H9 (cell line): ENCODE measurements at regions not wholly inside any gene's neighbourhood (a gene's known extent, or its start where the extent isn't known, plus 50 kb on each side); places are given as distances from the start of the nearest gene placed in this dataset.

Experiments
- DNase-seq: peaks from one replicate; pipeline ENCODE4 v3.0.0-alpha.2; 2017
- H2AFZ ChIP-seq: one replicate; pipeline ENCODE4 v1.6.1; 2013; ENCODE audit warnings: mild to moderate bottlenecking, low read length, control low read depth, moderate library complexity
- H2AK5ac ChIP-seq: 2 replicates; pipeline ENCODE4 v1.6.1; 2013; ENCODE audit warnings: low read length, control low read depth, mixed read lengths; ENCODE audit not compliant: insufficient read length
- H2BK120ac ChIP-seq: one replicate; pipeline ENCODE4 v1.6.1; 2013; ENCODE audit warnings: low read depth, mild to moderate bottlenecking, low read length, control low read depth, inconsistent platforms; ENCODE audit not compliant: poor library complexity, severe bottlenecking
- H2BK12ac ChIP-seq: 2 replicates; pipeline ENCODE4 v1.6.1; 2013; ENCODE audit warnings: low read length, control low read depth, mixed read lengths, low read depth; ENCODE audit not compliant: insufficient read length
- H2BK15ac ChIP-seq: 2 replicates; pipeline ENCODE4 v1.6.1; 2013; ENCODE audit warnings: low read depth, low read length, control low read depth
- H2BK20ac ChIP-seq: one replicate; pipeline ENCODE4 v1.6.1; 2013; ENCODE audit warnings: low read depth, mild to moderate bottlenecking, low read length, control low read depth, inconsistent platforms; ENCODE audit not compliant: poor library complexity, severe bottlenecking
- H2BK5ac ChIP-seq: 2 replicates; pipeline ENCODE4 v1.6.1; 2013; ENCODE audit warnings: low read length, control low read depth, mixed read lengths; ENCODE audit not compliant: insufficient read length
- H3K14ac ChIP-seq: 2 replicates; pipeline ENCODE4 v1.6.1; 2013; ENCODE audit warnings: low read length, control low read depth; ENCODE audit not compliant: insufficient read depth
- H3K18ac ChIP-seq: 2 replicates; pipeline ENCODE4 v1.6.1; 2013; ENCODE audit warnings: low read depth, mild to moderate bottlenecking, mixed read lengths, low read length, control low read depth; ENCODE audit not compliant: insufficient read length
- H3K23ac ChIP-seq: 2 replicates; pipeline ENCODE4 v1.6.1; 2013; ENCODE audit warnings: low read length, control low read depth, mixed read lengths, low read depth; ENCODE audit not compliant: insufficient read length
- H3K23me2 ChIP-seq: 2 replicates; pipeline ENCODE4 v1.6.1; 2013; ENCODE audit warnings: low read depth, mild to moderate bottlenecking, mixed read lengths, low read length, control low read depth; ENCODE audit not compliant: insufficient read length, poor library complexity, severe bottlenecking
- H3K27ac ChIP-seq: 2 replicates; pipeline ENCODE4 v1.5.1; 2013; ENCODE audit warnings: low read length, control low read depth, mixed read lengths, low read depth; ENCODE audit not compliant: insufficient read length
- H3K27me3 ChIP-seq: 2 replicates; pipeline ENCODE4 v1.6.1; 2013; ENCODE audit warnings: low read length, control low read depth, inconsistent platforms; ENCODE audit not compliant: insufficient read depth
- H3K4ac ChIP-seq: 2 replicates; pipeline ENCODE4 v1.6.1; 2013; ENCODE audit warnings: low read depth, mild to moderate bottlenecking, control low read depth, inconsistent platforms, low read length, moderate library complexity
- H3K4me1 ChIP-seq: 2 replicates; pipeline ENCODE4 v1.6.1; 2013; ENCODE audit warnings: low read length, control low read depth, inconsistent platforms; ENCODE audit not compliant: insufficient read depth
- H3K4me2 ChIP-seq: 2 replicates; pipeline ENCODE4 v1.6.1; 2013; ENCODE audit warnings: low read length, control low read depth, mixed read lengths; ENCODE audit not compliant: insufficient read length, insufficient read depth
- H3K56ac ChIP-seq: 2 replicates; pipeline ENCODE4 v1.6.1; 2013; ENCODE audit warnings: low read depth, mild to moderate bottlenecking, mixed read lengths, low read length, control low read depth; ENCODE audit not compliant: insufficient read length
- H3K79me1 ChIP-seq: 2 replicates; pipeline ENCODE4 v1.6.1; 2013; ENCODE audit warnings: low read depth, mild to moderate bottlenecking, moderate library complexity, low read length, control low read depth, inconsistent platforms; ENCODE audit not compliant: insufficient read depth, poor library complexity, severe bottlenecking
- H3K79me2 ChIP-seq: 2 replicates; pipeline ENCODE4 v1.6.1; 2013; ENCODE audit warnings: low read length, control low read depth, inconsistent platforms; ENCODE audit not compliant: insufficient read depth
- H3K9ac ChIP-seq: 2 replicates; pipeline ENCODE4 v1.6.1; 2013; ENCODE audit warnings: low read length, control low read depth, mixed read lengths; ENCODE audit not compliant: insufficient read length; ENCODE audit errors: extremely low read depth
- H3K9me3 ChIP-seq: one replicate; pipeline ENCODE4 v1.6.1; 2013; ENCODE audit warnings: low read depth, low read length, inconsistent platforms; ENCODE audit not compliant: control insufficient read depth
- H3T11ph ChIP-seq: one replicate; pipeline ENCODE4 v1.6.1; 2013; ENCODE audit warnings: mild to moderate bottlenecking, low read length, control low read depth, inconsistent platforms
- H4K20me1 ChIP-seq: one replicate; pipeline ENCODE4 v1.6.1; 2013; ENCODE audit not compliant: control insufficient read depth, insufficient read length, insufficient read depth
- H4K5ac ChIP-seq: 2 replicates; pipeline ENCODE4 v1.6.1; 2013; ENCODE audit warnings: low read depth, mild to moderate bottlenecking, mixed read lengths, low read length, control low read depth; ENCODE audit not compliant: insufficient read length
- H4K8ac ChIP-seq: replicated peaks from 2 replicates; pipeline ENCODE4 v1.6.1; 2013; ENCODE audit warnings: low read length, control low read depth, mixed read lengths, low read depth; ENCODE audit not compliant: insufficient read length
- H4K91ac ChIP-seq: 2 replicates; pipeline ENCODE4 v1.6.1; 2013; ENCODE audit warnings: low read depth, mild to moderate bottlenecking, moderate library complexity, mixed read lengths, low read length, control low read depth; ENCODE audit not compliant: insufficient read length
- H3K27ac Mint-ChIP-seq, 3 experiments: 2 replicates in 2 of 3; 3 replicates in 1 of 3; pipeline ENCODE4 v1.8.0; 2020 to 2021; ENCODE audit warnings: mixed read lengths in 3 of 3, mild to moderate bottlenecking in 1 of 3, moderate library complexity in 1 of 3
- H3K27me3 Mint-ChIP-seq: 2 replicates; pipeline ENCODE4 v1.8.0; 2021; ENCODE audit warnings: low read depth, mild to moderate bottlenecking, moderate library complexity, mixed read lengths
- H3K36me3 Mint-ChIP-seq, 3 experiments: 2 replicates in 2 of 3; 3 replicates in 1 of 3; pipeline ENCODE4 v1.8.0; 2020 to 2021; ENCODE audit warnings: low read depth in 3 of 3, mixed read lengths in 3 of 3; ENCODE audit not compliant: insufficient read depth in 1 of 3
- H3K4me1 Mint-ChIP-seq, 2 experiments: 2 replicates each; pipeline ENCODE4 v1.8.0; 2020; ENCODE audit warnings: mixed read lengths in 2 of 2
- H3K4me3 Mint-ChIP-seq, 2 experiments: 2 replicates in 1 of 2; 3 replicates in 1 of 2; pipeline ENCODE4 v1.8.0; 2020 to 2021; ENCODE audit warnings: mild to moderate bottlenecking in 2 of 2, mixed read lengths in 2 of 2, moderate library complexity in 1 of 2
- H3K9me3 Mint-ChIP-seq, 2 experiments: 2 replicates in 1 of 2; 3 replicates in 1 of 2; pipeline ENCODE4 v1.8.0; 2020; ENCODE audit warnings: mild to moderate bottlenecking in 2 of 2, mixed read lengths in 2 of 2, moderate library complexity in 1 of 2
- CTCF ChIP-seq: fragments of 200-600 bp; sonication (generic); conservative IDR thresholded peaks from 3 replicates; pipeline ENCODE4 v1.8.0; 2021; ENCODE audit warnings: antibody characterized with exemption, mild to moderate bottlenecking
- WGBS: extraction: QIAGEN DNeasy Blood & Tissue Kit; methylation state at CpG from one replicate; pipeline ENCODE4 v1.1.7; 2013; ENCODE audit warnings: missing lambda C conversion rate, low lambda C conversion rate, mixed read lengths; ENCODE audit not compliant: insufficient read length; ENCODE audit errors: extremely low coverage; 5-methylcytosine and 5-hydroxymethylcytosine counted together

- H3K4me3 Mint-ChIP-seq, result no peak overlapping the region
- Histone ChIP-seq H2BK5ac (no peak overlapping the region), H3K79me1 (no peaks in the 10 kb centered on the region), H3K18ac (no peak overlapping the region), H3K4ac (no peak overlapping the region), H3K23ac (no peak overlapping the region), H3K56ac (no peak overlapping the region), H3K14ac (no peak overlapping the region), H3K9me3 (no peaks in the 10 kb centered on the region), H3K4me1 (no peaks in the 10 kb centered on the region; the same call in 1 of the 2 replicates), H3K27ac (no peak overlapping the region), H2BK20ac (no peak overlapping the region), H2BK15ac (no peak overlapping the region), H3K79me2 (no peaks in the 10 kb centered on the region), H2AFZ (no peak overlapping the region), H3T11ph (no peak overlapping the region), H2BK120ac (no peak overlapping the region), H3K4me2 (no peak overlapping the region), H2BK12ac (no peak overlapping the region), H4K5ac (no peak overlapping the region), H2AK5ac (no peak overlapping the region), H3K23me2 (no peaks in the 10 kb centered on the region), H4K8ac (no peak overlapping the region), H4K91ac (no peak overlapping the region), H3K27me3 (no peaks in the 10 kb centered on the region), H4K20me1 (no peaks in the 10 kb centered on the region), H3K9ac (no peak overlapping the region)
- WGBS, result no CpG with 5 or more reads among the region's 4 CpGs
- TF ChIP-seq CTCF, result no peak
- no peaks in the 10 kb centered on the region for H3K9me3 Mint-ChIP-seq
- peak overlapping the region in 2 of 3 experiments; percentile 8 to 81; a peak in 1 of 7 replicates for H3K27ac Mint-ChIP-seq
- DNase-seq, result no peak
- no peaks in the 10 kb centered on the region; the same call in 1 of the 2 replicates for H3K27me3 Mint-ChIP-seq
- peaks cover 0 to 5% of the 10 kb centered on the region in 2 experiments; a peak in 1 of 4 replicates for H3K4me1 Mint-ChIP-seq
- no peaks in the 10 kb centered on the region for H3K36me3 Mint-ChIP-seq
These were observed 607.0 kb downstream of the BCL11B start for GRCh38 chr14:98665007-98665406.
